ENCODE measurements at regions not wholly inside any gene's neighbourhood (a gene's known extent, or its start where the extent isn't known, plus 50 kb on each side); places are given as distances from the start of the nearest gene placed in this dataset.

DNA sequence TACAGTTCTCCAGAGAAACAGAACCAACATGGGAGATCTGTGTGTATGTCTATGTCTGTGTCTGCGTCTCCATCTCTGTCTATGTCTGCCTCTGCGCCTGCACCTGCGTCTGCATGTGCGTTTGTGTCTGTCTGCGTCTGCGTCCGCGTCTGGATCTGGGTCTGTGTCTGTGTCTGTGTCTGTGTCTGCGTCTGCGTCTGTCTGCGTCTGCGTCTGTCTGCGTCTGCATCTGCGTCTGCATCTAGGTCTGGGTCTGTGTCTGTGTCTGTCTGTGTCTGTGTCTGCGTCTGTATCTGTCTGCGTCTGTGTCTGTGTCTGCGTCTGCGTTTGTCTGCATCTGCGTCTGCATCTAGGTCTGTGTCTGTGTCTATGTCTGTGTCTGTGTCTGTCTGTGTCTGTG, 53.1 kb upstream of the SLC22A11 start:
- no peak for DNase-seq

DNA sequence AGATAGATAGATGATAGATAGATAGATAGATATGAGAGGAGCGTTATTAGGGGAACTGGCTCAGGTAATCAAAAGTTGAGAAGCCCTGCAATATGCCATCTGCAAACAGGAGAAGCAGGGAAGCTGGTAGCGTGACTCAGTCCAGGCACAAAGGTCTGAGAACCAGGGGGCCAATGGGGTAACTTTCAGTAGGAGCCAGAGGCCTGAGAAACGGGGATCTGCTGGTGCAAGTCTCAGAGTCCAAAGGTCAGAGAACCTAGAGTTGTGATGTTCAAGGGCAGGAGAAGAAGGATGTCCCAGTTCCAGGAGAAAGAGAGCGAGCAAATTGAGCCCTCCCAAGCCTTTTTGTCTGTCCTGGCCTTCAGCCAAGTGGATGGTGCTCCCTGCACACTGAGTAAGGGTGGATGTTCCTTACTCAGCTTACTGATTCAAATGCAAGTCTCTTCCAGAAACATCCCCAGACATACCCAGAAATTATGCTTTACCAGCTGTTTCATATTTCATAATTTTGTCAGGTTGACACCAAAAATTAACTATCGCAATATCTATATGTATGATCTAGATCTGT, 52.5 kb upstream of the SLC22A11 start:
- DNase-seq: no peak

DNA sequence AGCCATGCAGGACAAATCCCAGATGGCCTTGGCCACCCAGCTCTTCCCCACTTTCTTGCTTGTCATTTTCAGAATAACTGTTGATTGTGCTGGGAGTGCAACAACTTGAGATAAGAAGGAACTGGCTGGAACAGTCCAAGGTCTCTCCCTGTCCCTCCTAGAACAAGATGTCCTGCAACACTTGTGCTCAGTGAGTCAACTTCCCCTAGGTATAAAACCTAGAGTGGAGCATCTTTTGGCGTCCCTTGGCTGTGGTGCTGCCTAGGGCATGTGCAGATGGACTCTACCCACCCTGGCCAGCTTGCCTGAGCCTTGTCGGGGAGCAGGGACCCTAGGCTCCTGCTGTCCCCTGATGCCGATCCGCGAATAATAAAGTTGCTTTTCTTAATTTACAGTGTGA, 50.7 kb upstream of the SLC22A11 start:
- no peak for DNase-seq

All from GF-D8 (cell line).